ENCODE measurements at regions not wholly inside any gene's neighbourhood (a gene's known extent, or its start where the extent isn't known, plus 50 kb on each side); places are given as distances from the start of the nearest gene placed in this dataset.

GRCh38 chr5:62791059-62791458, 212.4 kb downstream of the LRRC70 start:
- TF ChIP-seq CTCF (IDR thresholded peaks at IDR 0.05) = no peak
- no peak for TF ChIP-seq POLR2A (IDR thresholded peaks at IDR 0.05)
- no peak for TF ChIP-seq POLR2AphosphoS5 (IDR thresholded peaks at IDR 0.05)

Data from transverse colon (tissue), 4 donors.